ENCODE measurements at regions not wholly inside any gene's neighbourhood (a gene's known extent, or its start where the extent isn't known, plus 50 kb on each side); places are given as distances from the start of the nearest gene placed in this dataset.
A peak's percentile ranks its signal among the peaks of the same experiment; 100 is the strongest.

DNA sequence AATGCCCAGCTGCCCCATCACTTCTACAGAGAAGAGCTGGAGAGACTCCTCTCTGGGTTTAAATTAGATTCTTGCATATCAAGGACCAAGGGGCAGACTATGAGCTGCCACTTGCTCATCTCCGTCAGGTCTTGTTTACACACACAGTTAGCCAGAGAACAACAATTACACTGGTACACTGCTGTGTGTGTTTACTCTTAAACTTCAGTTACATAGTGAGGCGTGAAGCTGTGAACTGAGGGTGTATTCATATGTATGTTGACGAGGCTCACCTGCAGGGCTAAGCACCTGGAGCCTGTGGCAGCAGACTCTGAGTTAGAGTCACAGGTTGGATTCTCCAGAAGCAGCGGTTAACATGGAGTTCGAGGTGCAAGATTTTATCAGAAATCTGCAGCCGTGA is 155.4 kb upstream of the ANKH start (continued):
- TF ChIP-seq, protein P1, sequence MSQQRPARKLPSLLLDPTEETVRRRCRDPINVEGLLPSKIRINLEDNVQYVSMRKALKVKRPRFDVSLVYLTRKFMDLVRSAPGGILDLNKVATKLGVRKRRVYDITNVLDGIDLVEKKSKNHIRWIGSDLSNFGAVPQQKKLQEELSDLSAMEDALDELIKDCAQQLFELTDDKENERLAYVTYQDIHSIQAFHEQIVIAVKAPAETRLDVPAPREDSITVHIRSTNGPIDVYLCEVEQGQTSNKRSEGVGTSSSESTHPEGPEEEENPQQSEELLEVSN (IDR thresholded peaks at IDR 0.05): no peak
- TF ChIP-seq CTBP2 (IDR thresholded peaks at IDR 0.05; ENCODE audit: borderline replicate concordance, insufficient read depth, insufficient read length, low read length): no peak
- no peak for TF ChIP-seq KDM4A (IDR thresholded peaks at IDR 0.05; ENCODE audit: low read depth, low read length, severe bottlenecking)
- TF ChIP-seq PHF8 (conservative IDR thresholded peaks at IDR 0.05; ENCODE audit: low read depth, low read length): no peak
- TF ChIP-seq POLR2AphosphoS5 (IDR thresholded peaks at IDR 0.05; ENCODE audit: low read depth, low read length): 0 out of 2 replicates have a peak, but pooled peaks have one; percentile 47
- TF ChIP-seq EP300 (IDR thresholded peaks at IDR 0.05; ENCODE audit: borderline replicate concordance in 1 of 2, low read depth in 2 of 2, low read length in 2 of 2): peak in 1 of 2 experiments; percentile 94; a peak in 1 of 3 replicates
- no peak for TF ChIP-seq KDM5A (IDR thresholded peaks at IDR 0.05; ENCODE audit: low read length)
- peak; percentile 43; the same call in 1 of the 2 replicates for TF ChIP-seq TEAD4 (IDR thresholded peaks at IDR 0.05; ENCODE audit: low read depth, low read length)
- no peak for TF ChIP-seq SP4 (IDR thresholded peaks at IDR 0.05; ENCODE audit: low read length)
- TF ChIP-seq BRCA1 (IDR thresholded peaks at IDR 0.05; ENCODE audit: low read depth, low read length): no peak
- no peak for TF ChIP-seq ASH2L (IDR thresholded peaks at IDR 0.05; ENCODE audit: low read length)
- no peak for TF ChIP-seq EGR1 (IDR thresholded peaks at IDR 0.05; ENCODE audit: borderline replicate concordance, low read depth, low read length)
- no peak for TF ChIP-seq TAF7 (optimal IDR thresholded peaks at IDR 0.05; ENCODE audit: borderline replicate concordance, low read depth, low read length)
- 0 out of 2 replicates have a peak, but pooled peaks have one; percentile 69 for TF ChIP-seq SP1 (IDR thresholded peaks at IDR 0.05; ENCODE audit: low read depth, low read length)
- 0 out of 2 replicates have a peak, but pooled peaks have one; percentile 22 for TF ChIP-seq KDM1A (IDR thresholded peaks at IDR 0.05; ENCODE audit: borderline replicate concordance, low read length)
- no peak for TF ChIP-seq GTF2F1 (IDR thresholded peaks at IDR 0.05; ENCODE audit: borderline replicate concordance, low read depth, low read length)
- TF ChIP-seq, protein P2, sequence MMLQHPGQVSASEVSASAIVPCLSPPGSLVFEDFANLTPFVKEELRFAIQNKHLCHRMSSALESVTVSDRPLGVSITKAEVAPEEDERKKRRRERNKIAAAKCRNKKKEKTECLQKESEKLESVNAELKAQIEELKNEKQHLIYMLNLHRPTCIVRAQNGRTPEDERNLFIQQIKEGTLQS (IDR thresholded peaks at IDR 0.05; ENCODE audit: insufficient read depth, low read depth, low read length): no peak
- no peak for TF ChIP-seq RNF2 (IDR thresholded peaks at IDR 0.05; ENCODE audit: borderline replicate concordance, low read depth, low read length, missing control alignments, poor library complexity, severe bottlenecking)
- TF ChIP-seq NANOG (IDR thresholded peaks at IDR 0.05; ENCODE audit: insufficient read depth, low read depth, low read length, poor library complexity, severe bottlenecking): peak; percentile 73

Measured in H1 (cell line).